Panc1 (cell line): ENCODE measurements at regions not wholly inside any gene's neighbourhood (a gene's known extent, or its start where the extent isn't known, plus 50 kb on each side); places are given as distances from the start of the nearest gene placed in this dataset.

ENCODE experiments used
- ATAC-seq: fragments of 200-7000 bp; cut with Tn5 transposase; 2 replicates; pipeline ENCODE4 v1.9.1; 2020; ENCODE audit warnings: mild to moderate bottlenecking, moderate library complexity
- BruUV-seq: library from RNA; stranded (reverse); fragments of 400-500 nt; replicated peaks from 2 replicates; lab custom pipeline; 2021; lab: Mats Ljungman, UMichigan
- CTCF ChIA-PET: fragments of 300-600 bp; sonication (Branson Sonifier 250); formaldehyde crosslinking; loops from one replicate; lab custom pipeline; 2022; ENCODE audit warnings: antibody characterized with exemption; lab: Charles Lee
- POLR2A ChIA-PET: fragments of 300-600 bp; sonication (Branson Sonifier 250); formaldehyde crosslinking; loops from one replicate; lab custom pipeline; 2022; ENCODE audit warnings: antibody characterized with exemption; lab: Charles Lee
- DNase-seq: peaks from one replicate; pipeline ENCODE4 v3.0.0-alpha.2; 2010; ENCODE audit warnings: low read depth, low spot score
- H3K27ac ChIP-seq: 2 replicates; pipeline ENCODE4 v1.5.1; 2011; ENCODE audit warnings: mild to moderate bottlenecking, low read length, inconsistent platforms
- H3K27me3 ChIP-seq: fragments of 200-500 bp; sonication (Bioruptor generic); 2 replicates; pipeline ENCODE4 v1.6.0; 2014; ENCODE audit warnings: low read length, inconsistent platforms; ENCODE audit not compliant: control insufficient read depth, insufficient read depth
- H3K36me3 ChIP-seq: fragments of 200-500 bp; sonication (Bioruptor generic); 2 replicates; pipeline ENCODE4 v1.5.1; 2014; ENCODE audit warnings: inconsistent platforms, mild to moderate bottlenecking, low read length, moderate library complexity; ENCODE audit not compliant: control insufficient read depth, insufficient read depth
- H3K4me1 ChIP-seq: 2 replicates; pipeline ENCODE4 v1.5.1; 2011; ENCODE audit warnings: inconsistent platforms, mild to moderate bottlenecking, low read length, moderate library complexity; ENCODE audit not compliant: control insufficient read depth, insufficient read depth
- H3K4me3 ChIP-seq, 2 experiments: 2 replicates each; pipeline ENCODE4 v1.5.1; 2011 to 2012; ENCODE audit warnings: low read depth in 2 of 2, low read length in 2 of 2, mild to moderate bottlenecking in 2 of 2, inconsistent platforms in 1 of 2, moderate library complexity in 1 of 2
- H3K9me3 ChIP-seq: fragments of 200-500 bp; sonication (Bioruptor generic); 2 replicates; pipeline ENCODE4 v1.5.1; 2014; ENCODE audit warnings: low read depth, mild to moderate bottlenecking, inconsistent platforms, low read length, moderate library complexity; ENCODE audit not compliant: control insufficient read depth, insufficient read depth
- POLR2AphosphoS5 ChIP-seq: IDR thresholded peaks from 2 replicates; pipeline ENCODE4 v1.6.1; 2012; ENCODE audit warnings: mild to moderate bottlenecking, low read depth, low read length, moderate library complexity
- SIN3A ChIP-seq: IDR thresholded peaks from 2 replicates; pipeline ENCODE4 v1.6.1; 2012; ENCODE audit warnings: low read depth, mild to moderate bottlenecking, low read length, moderate library complexity, borderline replicate concordance; ENCODE audit not compliant: insufficient read depth
- TCF7L2 ChIP-seq: IDR thresholded peaks from 2 replicates; pipeline ENCODE4 v1.6.1; 2011; ENCODE audit warnings: mild to moderate bottlenecking, low read depth, low read length, inconsistent platforms
- in situ Hi-C: cut with HindIII; loops from 2 replicates; pipeline ENCODE4 v1.10.0; 2016; ENCODE audit warnings: low sequenced_read_pairs, low pct_unique_long_range_greater_than_20kb
- intact Hi-C: fragments of 100-400 bp; cut with micrococcal nuclease; formaldehyde crosslinking; loops from one replicate; pipeline ENCODE4 v1.10.0; 2022; ENCODE audit not compliant: unreplicated experiment
- TF ChIP-seq, protein P1 (sequence below), 2 experiments: IDR thresholded peaks; 2 replicates each; pipeline ENCODE4 v1.6.1; 2011 to 2012; ENCODE audit warnings: low read depth in 2 of 2, control low read depth in 1 of 2, low read length in 1 of 2, mild to moderate bottlenecking in 1 of 2, moderate library complexity in 1 of 2; ENCODE audit not compliant: insufficient read depth in 1 of 2
- TF ChIP-seq, protein P2 (sequence below): fragments of 450-650 bp; IDR thresholded peaks from 2 replicates; pipeline ENCODE4 v1.5.1; 2017; ENCODE audit warnings: mild to moderate bottlenecking

DNA sequence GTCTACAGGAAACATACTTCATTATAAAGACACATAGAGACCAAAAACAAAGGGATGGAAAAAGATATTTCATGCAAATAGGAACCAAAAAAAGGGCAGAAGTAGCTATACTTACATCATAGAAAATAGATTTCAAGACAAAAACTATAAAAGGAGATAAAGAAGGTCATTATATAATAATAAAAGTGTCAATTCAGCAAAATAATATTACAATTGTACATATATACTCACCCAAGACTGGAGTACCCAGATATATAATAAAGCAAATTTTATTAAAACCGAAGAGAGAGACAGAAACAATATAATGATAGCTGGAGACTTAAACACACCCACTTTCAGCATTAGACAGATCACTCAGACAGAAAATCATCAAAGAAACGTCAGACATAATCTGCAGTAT is 546.3 kb downstream of the PRDM9 start:
- H3K4me1 ChIP-seq = no peaks in the 10 kb centered on the region
- TF ChIP-seq POLR2AphosphoS5 (no peak), TCF7L2 (no peak), SIN3A (no peak)
- TF ChIP-seq, protein P1, sequence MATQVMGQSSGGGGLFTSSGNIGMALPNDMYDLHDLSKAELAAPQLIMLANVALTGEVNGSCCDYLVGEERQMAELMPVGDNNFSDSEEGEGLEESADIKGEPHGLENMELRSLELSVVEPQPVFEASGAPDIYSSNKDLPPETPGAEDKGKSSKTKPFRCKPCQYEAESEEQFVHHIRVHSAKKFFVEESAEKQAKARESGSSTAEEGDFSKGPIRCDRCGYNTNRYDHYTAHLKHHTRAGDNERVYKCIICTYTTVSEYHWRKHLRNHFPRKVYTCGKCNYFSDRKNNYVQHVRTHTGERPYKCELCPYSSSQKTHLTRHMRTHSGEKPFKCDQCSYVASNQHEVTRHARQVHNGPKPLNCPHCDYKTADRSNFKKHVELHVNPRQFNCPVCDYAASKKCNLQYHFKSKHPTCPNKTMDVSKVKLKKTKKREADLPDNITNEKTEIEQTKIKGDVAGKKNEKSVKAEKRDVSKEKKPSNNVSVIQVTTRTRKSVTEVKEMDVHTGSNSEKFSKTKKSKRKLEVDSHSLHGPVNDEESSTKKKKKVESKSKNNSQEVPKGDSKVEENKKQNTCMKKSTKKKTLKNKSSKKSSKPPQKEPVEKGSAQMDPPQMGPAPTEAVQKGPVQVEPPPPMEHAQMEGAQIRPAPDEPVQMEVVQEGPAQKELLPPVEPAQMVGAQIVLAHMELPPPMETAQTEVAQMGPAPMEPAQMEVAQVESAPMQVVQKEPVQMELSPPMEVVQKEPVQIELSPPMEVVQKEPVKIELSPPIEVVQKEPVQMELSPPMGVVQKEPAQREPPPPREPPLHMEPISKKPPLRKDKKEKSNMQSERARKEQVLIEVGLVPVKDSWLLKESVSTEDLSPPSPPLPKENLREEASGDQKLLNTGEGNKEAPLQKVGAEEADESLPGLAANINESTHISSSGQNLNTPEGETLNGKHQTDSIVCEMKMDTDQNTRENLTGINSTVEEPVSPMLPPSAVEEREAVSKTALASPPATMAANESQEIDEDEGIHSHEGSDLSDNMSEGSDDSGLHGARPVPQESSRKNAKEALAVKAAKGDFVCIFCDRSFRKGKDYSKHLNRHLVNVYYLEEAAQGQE (IDR thresholded peaks at IDR 0.05; ENCODE audit: insufficient read depth in 1 of 2, low read depth in 2 of 2, low read length in 1 of 2) = no peak
- TF ChIP-seq, protein P2, sequence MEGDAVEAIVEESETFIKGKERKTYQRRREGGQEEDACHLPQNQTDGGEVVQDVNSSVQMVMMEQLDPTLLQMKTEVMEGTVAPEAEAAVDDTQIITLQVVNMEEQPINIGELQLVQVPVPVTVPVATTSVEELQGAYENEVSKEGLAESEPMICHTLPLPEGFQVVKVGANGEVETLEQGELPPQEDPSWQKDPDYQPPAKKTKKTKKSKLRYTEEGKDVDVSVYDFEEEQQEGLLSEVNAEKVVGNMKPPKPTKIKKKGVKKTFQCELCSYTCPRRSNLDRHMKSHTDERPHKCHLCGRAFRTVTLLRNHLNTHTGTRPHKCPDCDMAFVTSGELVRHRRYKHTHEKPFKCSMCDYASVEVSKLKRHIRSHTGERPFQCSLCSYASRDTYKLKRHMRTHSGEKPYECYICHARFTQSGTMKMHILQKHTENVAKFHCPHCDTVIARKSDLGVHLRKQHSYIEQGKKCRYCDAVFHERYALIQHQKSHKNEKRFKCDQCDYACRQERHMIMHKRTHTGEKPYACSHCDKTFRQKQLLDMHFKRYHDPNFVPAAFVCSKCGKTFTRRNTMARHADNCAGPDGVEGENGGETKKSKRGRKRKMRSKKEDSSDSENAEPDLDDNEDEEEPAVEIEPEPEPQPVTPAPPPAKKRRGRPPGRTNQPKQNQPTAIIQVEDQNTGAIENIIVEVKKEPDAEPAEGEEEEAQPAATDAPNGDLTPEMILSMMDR = no peak
- no peaks in the 10 kb centered on the region for H3K36me3 ChIP-seq
- H3K27me3 ChIP-seq = no peaks in the 10 kb centered on the region
- no peak overlapping the region for H3K27ac ChIP-seq
- in situ Hi-C loops = no loop called here
- no peaks in the 10 kb centered on the region for H3K9me3 ChIP-seq
- intact Hi-C loops = no loop called here
- H3K4me3 ChIP-seq = no peak overlapping the region
- DNase-seq = no peak
- ChIA-PET CTCF (no interaction called here), POLR2A (no interaction called here)
- no TSS peak for BruUV-seq
- ATAC-seq = no peak

GRCh38 chr5:24059006-24059405 is 551.6 kb downstream of the PRDM9 start:
- Histone ChIP-seq H3K36me3 (no peaks in the 10 kb centered on the region), H3K4me1 (no peaks in the 10 kb centered on the region), H3K9me3 (no peaks in the 10 kb centered on the region), H3K27ac (no peak overlapping the region), H3K4me3 (no peak overlapping the region), H3K27me3 (no peaks in the 10 kb centered on the region)
- intact Hi-C loops = no loop called here
- DNase-seq = no peak
- no peak for ATAC-seq
- POLR2A ChIA-PET = no interaction called here
- TF ChIP-seq TCF7L2 (no peak), SIN3A (no peak), POLR2AphosphoS5 (no peak)
- TF ChIP-seq, protein P1 (IDR thresholded peaks at IDR 0.05; ENCODE audit: insufficient read depth in 1 of 2, low read depth in 2 of 2, low read length in 1 of 2) = no peak
- TF ChIP-seq, protein P2 = no peak
- BruUV-seq = no TSS peak
- CTCF ChIA-PET = no interaction called here
- in situ Hi-C loops = no loop called here
